Activated CD4-positive, alpha-beta T cell treated with anti-CD3 and anti-CD28 coated beads, Interleukin-2, amount 10 ng/mL, durations not matched to agents 24 days and 14 days (primary cell): ENCODE measurements at regions not wholly inside any gene's neighbourhood (a gene's known extent, or its start where the extent isn't known, plus 50 kb on each side); places are given as distances from the start of the nearest gene placed in this dataset.

Experiments
- DNase-seq: peaks from one replicate; pipeline ENCODE4 v3.0.0; 2022
- H3K27ac Mint-ChIP-seq: one replicate; pipeline ENCODE4 v1.8.0; 2022; ENCODE audit warnings: mild to moderate bottlenecking, mixed read lengths
- H3K27me3 Mint-ChIP-seq: one replicate; pipeline ENCODE4 v1.8.0; 2022; ENCODE audit warnings: mixed read lengths
- H3K36me3 Mint-ChIP-seq: one replicate; pipeline ENCODE4 v1.8.0; 2022; ENCODE audit warnings: low read depth, mild to moderate bottlenecking, mixed read lengths
- H3K4me1 Mint-ChIP-seq: one replicate; pipeline ENCODE4 v1.8.0; 2021; ENCODE audit warnings: mixed read lengths
- H3K4me3 Mint-ChIP-seq: one replicate; pipeline ENCODE4 v1.8.0; 2022; ENCODE audit warnings: mild to moderate bottlenecking, moderate library complexity, mixed read lengths
- H3K9me3 Mint-ChIP-seq: one replicate; pipeline ENCODE4 v1.8.0; 2021; ENCODE audit warnings: mixed read lengths
- intact Hi-C: fragments of 100-400 bp; cut with micrococcal nuclease; formaldehyde crosslinking; loops from one replicate; pipeline ENCODE4 v1.15.1; 2023

GRCh38 chr2:241924069-241924908, 54.8 kb downstream of the RTP5 start:
- Mint-ChIP-seq H3K4me1 (peaks cover 4% of the 10 kb centered on the region), H3K27me3 (no peaks in the 10 kb centered on the region), H3K27ac (no peak overlapping the region), H3K36me3 (no peaks in the 10 kb centered on the region), H3K9me3 (no peaks in the 10 kb centered on the region), H3K4me3 (no peak overlapping the region)
- intact Hi-C loops: no loop called here
- no peak for DNase-seq

GRCh38 chr2:241924909-241925250, 55.4 kb downstream of the RTP5 start:
- Mint-ChIP-seq H3K9me3 (no peaks in the 10 kb centered on the region), H3K4me3 (no peak overlapping the region), H3K36me3 (no peaks in the 10 kb centered on the region), H3K27ac (no peak overlapping the region), H3K27me3 (no peaks in the 10 kb centered on the region), H3K4me1 (peaks cover 4% of the 10 kb centered on the region)
- DNase-seq: no peak
- intact Hi-C loops: no loop called here

DNA sequence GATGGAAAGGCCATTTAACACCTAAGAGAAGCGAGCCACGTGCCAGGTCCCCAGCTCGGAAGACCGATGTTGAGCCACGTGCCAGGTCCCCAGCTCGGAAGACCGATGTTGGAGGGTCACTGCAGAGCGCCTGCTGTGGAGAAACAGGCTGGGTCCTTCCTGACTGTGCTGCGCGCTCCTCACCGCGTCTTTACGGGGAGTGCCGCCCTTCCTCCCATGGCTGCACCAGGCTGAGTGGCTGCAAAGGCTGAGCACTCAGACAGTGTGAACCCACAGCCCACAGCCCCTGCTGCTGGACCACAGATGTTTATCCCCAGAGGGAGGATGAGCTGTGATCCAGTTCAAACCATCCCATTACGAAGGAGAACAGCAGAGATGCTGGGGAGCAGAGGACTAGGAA, 55.7 kb downstream of the RTP5 start:
- intact Hi-C loops: no loop called here
- Mint-ChIP-seq H3K36me3 (no peaks in the 10 kb centered on the region), H3K4me3 (no peak overlapping the region), H3K9me3 (no peaks in the 10 kb centered on the region), H3K27ac (no peak overlapping the region), H3K27me3 (no peaks in the 10 kb centered on the region), H3K4me1 (peaks cover 4% of the 10 kb centered on the region)
- DNase-seq: no peak

DNA sequence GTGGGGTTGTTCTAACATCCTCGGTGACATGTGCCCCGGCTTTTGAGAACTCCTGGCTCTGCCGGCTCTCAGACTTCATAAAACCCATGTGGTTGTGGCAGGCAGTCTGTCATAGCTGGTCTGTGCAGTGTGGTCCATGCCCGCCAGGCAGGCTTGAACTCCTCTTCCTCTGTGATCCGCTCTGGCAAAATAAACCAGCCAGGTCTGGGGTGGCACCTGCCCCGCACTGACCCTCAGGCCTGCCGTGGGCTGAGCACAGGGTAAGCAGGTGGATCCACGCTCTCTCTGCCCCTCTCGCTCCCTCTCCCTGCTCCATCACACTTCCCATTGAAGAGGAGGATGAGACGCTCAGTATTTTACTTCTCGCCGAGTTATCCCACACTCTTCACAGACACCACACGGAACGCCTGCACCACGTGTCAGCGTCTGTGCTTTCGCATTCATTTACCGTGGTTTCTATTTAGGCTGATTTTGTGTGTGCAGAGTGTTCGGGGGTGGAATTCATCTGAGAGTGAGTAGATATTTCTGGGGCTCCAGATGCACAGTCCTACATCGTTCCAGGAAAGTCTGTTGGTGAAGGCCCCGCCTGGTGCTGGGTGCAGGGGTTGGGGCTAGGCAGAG, 56.4 kb downstream of the RTP5 start:
- Mint-ChIP-seq H3K9me3 (no peaks in the 10 kb centered on the region), H3K4me3 (no peak overlapping the region), H3K27me3 (no peaks in the 10 kb centered on the region), H3K27ac (no peak overlapping the region), H3K4me1 (peaks cover 4% of the 10 kb centered on the region), H3K36me3 (no peaks in the 10 kb centered on the region)
- DNase-seq: no peak
- intact Hi-C loops: no loop called here

GRCh38 chr2:241926541-241927311, 57.2 kb downstream of the RTP5 start:
- H3K4me1 Mint-ChIP-seq: peaks cover 4% of the 10 kb centered on the region
- H3K4me3 Mint-ChIP-seq: no peak overlapping the region
- no peak for DNase-seq
- H3K27me3 Mint-ChIP-seq: no peaks in the 10 kb centered on the region
- H3K9me3 Mint-ChIP-seq: no peaks in the 10 kb centered on the region
- no peaks in the 10 kb centered on the region for H3K36me3 Mint-ChIP-seq
- intact Hi-C loops: no loop called here
- no peak overlapping the region for H3K27ac Mint-ChIP-seq

DNA sequence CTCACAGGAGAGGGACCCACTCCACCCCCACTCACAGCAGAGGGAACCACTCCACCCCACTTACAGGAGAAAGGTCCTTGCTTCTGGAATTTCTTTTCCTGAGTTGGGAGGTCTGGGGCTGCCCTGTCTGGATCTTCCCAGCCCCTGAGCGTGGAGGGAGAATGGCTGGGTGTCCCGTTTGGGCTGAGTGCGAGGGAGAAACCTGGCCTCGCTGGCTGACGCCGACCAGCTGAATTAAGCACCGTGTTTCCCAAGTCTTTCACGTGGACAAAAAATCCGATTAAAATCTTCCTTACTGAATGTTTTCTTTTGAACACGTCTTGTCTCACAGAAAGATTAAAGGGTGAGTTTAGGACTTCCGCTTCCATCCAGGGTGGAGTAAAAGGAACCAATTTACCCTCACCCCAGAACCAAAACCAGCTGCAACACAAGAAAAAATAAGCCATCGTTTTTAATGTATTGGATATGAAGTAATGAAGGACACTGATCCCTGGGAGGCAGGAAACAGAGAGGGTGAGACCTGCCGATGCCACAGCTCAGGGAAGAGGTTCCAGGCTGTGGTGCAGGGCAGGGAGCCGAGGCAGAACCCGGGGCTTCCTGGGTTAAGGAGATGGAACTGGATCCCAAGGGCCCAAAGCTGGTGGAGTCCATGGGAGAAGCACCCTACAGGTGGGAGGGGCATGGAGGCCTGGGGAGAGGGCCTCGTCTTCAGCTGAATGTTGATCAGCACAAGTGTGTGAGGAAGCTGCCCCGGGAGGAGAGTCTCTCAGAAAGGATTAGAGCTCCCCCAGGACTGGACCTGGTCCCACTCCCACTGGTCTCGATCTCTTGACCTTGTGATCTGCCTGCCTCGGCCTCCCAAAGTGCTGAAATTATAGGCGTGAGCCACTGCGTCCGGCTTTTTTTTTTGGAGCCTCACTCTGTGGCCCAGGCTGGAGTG, 60.3 kb downstream of the RTP5 start:
- no peak for DNase-seq
- Mint-ChIP-seq H3K4me3 (no peak overlapping the region), H3K36me3 (no peaks in the 10 kb centered on the region), H3K27ac (no peak overlapping the region), H3K4me1 (peaks cover 5% of the 10 kb centered on the region), H3K27me3 (no peaks in the 10 kb centered on the region), H3K9me3 (no peaks in the 10 kb centered on the region)
- intact Hi-C loops: no loop called here

GRCh38 chr2:241931084-241931975, 61.8 kb downstream of the RTP5 start:
- no peak for DNase-seq
- H3K9me3 Mint-ChIP-seq: no peaks in the 10 kb centered on the region
- intact Hi-C loops: no loop called here
- H3K4me3 Mint-ChIP-seq: no peak overlapping the region
- H3K36me3 Mint-ChIP-seq: peaks cover 2% of the 10 kb centered on the region
- no peaks in the 10 kb centered on the region for H3K27me3 Mint-ChIP-seq
- H3K4me1 Mint-ChIP-seq: peaks cover 5% of the 10 kb centered on the region
- H3K27ac Mint-ChIP-seq: no peak overlapping the region

GRCh38 chr2:241931976-241932898, 62.7 kb downstream of the RTP5 start:
- Mint-ChIP-seq H3K4me1 (peaks cover 5% of the 10 kb centered on the region), H3K36me3 (peaks cover 2% of the 10 kb centered on the region), H3K27ac (no peak overlapping the region), H3K27me3 (no peaks in the 10 kb centered on the region), H3K4me3 (no peak overlapping the region), H3K9me3 (no peaks in the 10 kb centered on the region)
- intact Hi-C loops: no loop called here
- DNase-seq: no peak

- Mint-ChIP-seq H3K27ac (no peak overlapping the region), H3K4me3 (no peak overlapping the region)
Observed at GRCh38 chr2:241932899-241933178, 63.3 kb downstream of the RTP5 start.

GRCh38 chr2:241933179-241933911, 63.8 kb downstream of the RTP5 start:
- peak; percentile 65 for DNase-seq
- peaks cover 2% of the 10 kb centered on the region for H3K36me3 Mint-ChIP-seq

More at GRCh38 chr2:241932899-241933178, 63.3 kb downstream of the RTP5 start:
- Mint-ChIP-seq H3K9me3 (no peaks in the 10 kb centered on the region), H3K4me1 (peaks cover 5% of the 10 kb centered on the region), H3K27me3 (no peaks in the 10 kb centered on the region), H3K36me3 (peaks cover 2% of the 10 kb centered on the region)
- intact Hi-C loops: no loop called here
- no peak for DNase-seq

GRCh38 chr2:241935314-241935713, 65.8 kb downstream of the RTP5 start:
- no peak overlapping the region for H3K4me3 Mint-ChIP-seq
- peaks cover 9% of the 10 kb centered on the region for H3K4me1 Mint-ChIP-seq
- no peak overlapping the region for H3K27ac Mint-ChIP-seq
- no peaks in the 10 kb centered on the region for H3K9me3 Mint-ChIP-seq
- peaks cover 2% of the 10 kb centered on the region for H3K36me3 Mint-ChIP-seq
- no peaks in the 10 kb centered on the region for H3K27me3 Mint-ChIP-seq
- intact Hi-C loops: no loop called here
- DNase-seq: no peak

More at GRCh38 chr2:241933179-241933911, 63.8 kb downstream of the RTP5 start:
- H3K27me3 Mint-ChIP-seq: no peaks in the 10 kb centered on the region
- intact Hi-C loops: no loop called here
- H3K27ac Mint-ChIP-seq: no peak overlapping the region
- no peaks in the 10 kb centered on the region for H3K9me3 Mint-ChIP-seq
- no peak overlapping the region for H3K4me3 Mint-ChIP-seq
- peaks cover 5% of the 10 kb centered on the region for H3K4me1 Mint-ChIP-seq
